Islet precursor cell (in vitro differentiated cells): ENCODE measurements at regions not wholly inside any gene's neighbourhood (a gene's known extent, or its start where the extent isn't known, plus 50 kb on each side); places are given as distances from the start of the nearest gene placed in this dataset.
"Not testable (repeated sequence)": the region's sequence is repeated elsewhere in the genome, so short reads cannot be mapped to it uniquely, and the experiment has no call there.

Source experiments
- DNase-seq: peaks from one replicate; pipeline ENCODE4 v3.0.0-alpha.2; 2018

- no peak for DNase-seq
Measured at GRCh38 chr6:137657351-137657911, 163.2 kb upstream of the OLIG3 start.

DNA sequence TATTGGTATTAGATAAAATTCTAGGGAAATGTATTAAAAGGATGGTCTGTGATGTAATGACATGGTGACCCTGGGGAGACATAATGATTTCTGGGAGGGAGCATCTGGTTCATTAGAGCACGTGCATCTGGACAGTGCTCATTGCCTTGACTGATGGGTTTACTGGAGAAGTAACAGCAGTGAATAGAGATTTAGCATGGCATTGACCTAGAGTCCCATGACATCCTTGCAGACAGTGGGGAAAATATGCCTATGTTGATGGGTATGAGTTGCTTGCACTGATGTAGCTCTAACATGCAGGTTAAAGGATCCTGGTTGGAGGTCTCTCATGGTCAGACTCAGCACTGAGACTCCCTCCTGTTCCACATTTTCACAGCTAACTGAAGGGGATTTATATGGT is 164.1 kb upstream of the OLIG3 start:
- DNase-seq: no peak

GRCh38 chr6:137659871-137660270 is 165.7 kb upstream of the OLIG3 start:
- no peak for DNase-seq

DNA sequence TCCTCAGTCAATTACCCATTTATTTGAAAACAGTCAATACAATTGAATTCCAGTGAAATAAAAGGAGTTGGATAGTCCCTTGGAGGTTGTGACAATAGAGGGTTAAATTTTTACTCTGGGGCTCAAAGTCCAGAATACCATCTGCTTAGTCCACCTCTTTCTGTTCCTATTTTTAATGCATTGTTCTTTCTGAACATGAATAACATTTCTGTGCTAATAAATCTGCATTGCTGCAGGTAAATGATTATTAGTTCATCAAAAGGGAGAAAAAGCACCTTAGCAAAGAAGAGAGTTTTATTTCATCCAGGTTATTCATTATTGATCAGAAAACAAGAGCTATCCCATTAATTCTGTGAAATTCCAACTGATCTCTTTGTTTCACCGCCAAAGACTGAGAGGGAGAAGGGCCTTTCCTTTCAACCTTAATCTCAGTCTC is 166.1 kb upstream of the OLIG3 start:
- DNase-seq: no peak

DNA sequence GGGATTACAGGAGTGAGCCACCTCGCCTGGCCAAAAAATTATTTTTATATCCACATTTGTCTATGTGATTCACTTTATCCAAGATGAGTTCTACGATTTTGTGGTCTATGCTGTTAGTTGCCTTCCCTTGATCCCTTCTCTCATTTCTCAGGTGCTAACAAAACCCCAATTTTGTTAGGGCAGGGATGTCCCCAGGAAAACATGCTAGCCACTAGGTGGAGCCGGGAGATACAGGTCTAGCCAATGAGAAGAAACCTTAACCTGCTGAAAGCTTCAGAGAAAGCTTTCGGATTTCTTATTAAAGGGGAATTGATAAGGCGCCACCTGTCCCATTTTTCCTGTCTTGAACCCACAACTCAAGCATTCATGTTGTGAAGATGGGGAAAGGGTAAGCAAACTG is 167.4 kb upstream of the OLIG3 start:
- no peak for DNase-seq

GRCh38 chr6:137664183-137664582 is 170.0 kb upstream of the OLIG3 start:
- no peak for DNase-seq

GRCh38 chr6:137665342-137665934 is 171.2 kb upstream of the OLIG3 start:
- DNase-seq: no peak

DNA sequence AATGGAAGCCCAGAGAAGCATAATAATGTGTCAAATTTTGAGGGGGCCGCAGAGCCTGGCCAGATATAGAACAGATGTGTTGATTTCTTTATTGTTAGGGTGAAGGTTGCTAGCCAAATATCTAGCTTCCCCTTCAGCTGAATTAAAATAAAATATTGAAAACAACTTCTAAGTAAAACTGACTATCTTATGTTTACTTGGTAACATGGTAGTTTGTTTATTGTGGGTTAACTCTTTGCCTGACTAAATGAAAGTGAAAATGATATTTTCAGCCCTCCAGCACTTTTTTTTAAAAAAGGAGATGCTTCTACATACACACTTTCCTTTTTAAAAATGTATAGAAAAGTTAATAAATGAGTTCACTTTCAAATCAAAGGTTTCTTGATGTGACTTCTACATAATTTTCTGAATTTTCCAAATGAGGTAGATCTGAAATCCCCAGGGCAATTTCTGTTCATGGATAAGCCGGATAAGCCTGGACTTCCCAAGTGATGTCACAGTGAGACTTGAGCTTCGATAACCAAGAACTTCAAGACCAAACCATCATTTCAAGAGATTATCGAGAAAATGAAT is 172.1 kb upstream of the OLIG3 start:
- no peak for DNase-seq

GRCh38 chr6:137673603-137674002 is 179.4 kb upstream of the OLIG3 start:
- DNase-seq: no peak

- DNase-seq: no peak
Measured at GRCh38 chr6:137676888-137677287, 182.7 kb upstream of the OLIG3 start.

DNA sequence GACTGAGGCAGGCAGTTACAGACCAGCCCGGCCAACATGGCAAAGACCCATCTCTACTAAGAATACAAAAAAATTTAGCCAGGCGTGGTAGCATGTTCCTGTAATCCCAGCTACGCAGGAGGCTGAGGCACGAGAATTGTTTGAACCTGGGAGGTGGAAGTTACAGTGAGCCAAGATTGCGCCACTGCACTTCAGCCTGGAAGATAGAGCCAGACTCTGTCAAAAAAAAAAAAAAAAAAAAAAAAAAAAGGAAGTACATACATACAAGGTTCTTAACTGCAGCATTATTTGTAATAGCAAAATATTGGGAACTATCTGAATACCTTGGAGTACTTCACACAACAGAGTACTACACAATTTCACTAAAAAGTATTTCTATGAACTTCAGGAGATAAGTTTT is 183.5 kb upstream of the OLIG3 start:
- DNase-seq: no peak

GRCh38 chr6:137678451-137678850 is 184.3 kb upstream of the OLIG3 start:
- no peak for DNase-seq

DNA sequence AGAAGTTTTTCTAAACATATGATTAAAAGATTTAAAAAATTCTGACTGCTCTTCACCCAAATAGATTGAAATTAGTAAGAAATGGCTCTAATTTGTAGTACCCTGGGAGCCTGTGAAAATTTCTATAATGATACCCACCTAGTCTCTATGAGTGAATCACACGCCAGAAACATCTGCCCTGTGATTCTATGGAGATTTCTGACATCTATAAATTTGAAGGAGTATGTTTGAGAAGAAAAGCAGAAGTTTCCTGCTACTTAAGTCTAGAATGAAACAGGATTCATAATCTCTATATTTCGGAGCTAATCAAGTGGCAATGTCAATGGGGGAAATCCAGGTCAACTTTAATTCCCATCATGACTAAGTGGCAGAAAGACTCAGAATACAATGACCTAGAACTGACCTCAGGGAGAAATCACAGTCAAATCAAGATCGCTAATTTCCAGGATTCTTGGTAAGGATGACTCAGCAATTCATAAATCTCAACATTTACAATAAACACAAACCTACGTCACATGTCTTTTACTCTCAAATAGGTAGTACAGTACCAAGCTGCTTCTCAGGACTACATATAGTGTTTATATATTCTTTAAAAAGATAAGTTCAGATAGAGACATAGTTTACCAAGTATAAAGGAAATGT is 186.2 kb upstream of the TNFAIP3 start:
- no peak for DNase-seq

DNA sequence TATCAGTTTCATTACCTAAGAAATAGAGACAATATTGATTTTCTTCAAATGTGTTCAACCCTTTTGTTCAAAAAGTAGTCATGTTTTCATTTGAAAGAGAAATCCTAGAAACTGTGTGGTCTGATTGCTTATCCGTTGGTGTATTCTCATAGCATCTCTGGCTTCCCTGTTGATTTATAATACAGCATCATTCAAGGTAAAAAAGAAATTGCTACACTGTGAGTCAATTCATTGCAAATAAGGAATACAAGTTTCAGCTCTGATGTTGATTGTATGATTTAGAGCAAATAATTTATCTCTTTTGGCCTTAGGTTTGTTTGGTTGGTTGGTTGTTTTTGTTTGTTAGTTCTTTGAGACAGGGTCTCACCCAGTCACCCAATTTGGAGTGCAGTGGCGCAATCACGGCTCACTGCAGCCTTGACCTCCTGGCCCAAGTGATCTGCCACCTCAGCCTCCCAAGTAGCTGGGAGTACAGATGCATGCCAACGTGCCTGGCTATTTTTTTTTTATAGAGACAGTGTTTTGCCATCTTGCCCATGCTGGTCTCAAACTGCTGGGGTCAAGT is 185.5 kb upstream of the TNFAIP3 start:
- DNase-seq: no peak

GRCh38 chr6:137682658-137683057 is 184.4 kb upstream of the TNFAIP3 start:
- not testable (repeated sequence) for DNase-seq

- DNase-seq: no peak
Measured at GRCh38 chr6:137683916-137684315, 183.1 kb upstream of the TNFAIP3 start.

DNA sequence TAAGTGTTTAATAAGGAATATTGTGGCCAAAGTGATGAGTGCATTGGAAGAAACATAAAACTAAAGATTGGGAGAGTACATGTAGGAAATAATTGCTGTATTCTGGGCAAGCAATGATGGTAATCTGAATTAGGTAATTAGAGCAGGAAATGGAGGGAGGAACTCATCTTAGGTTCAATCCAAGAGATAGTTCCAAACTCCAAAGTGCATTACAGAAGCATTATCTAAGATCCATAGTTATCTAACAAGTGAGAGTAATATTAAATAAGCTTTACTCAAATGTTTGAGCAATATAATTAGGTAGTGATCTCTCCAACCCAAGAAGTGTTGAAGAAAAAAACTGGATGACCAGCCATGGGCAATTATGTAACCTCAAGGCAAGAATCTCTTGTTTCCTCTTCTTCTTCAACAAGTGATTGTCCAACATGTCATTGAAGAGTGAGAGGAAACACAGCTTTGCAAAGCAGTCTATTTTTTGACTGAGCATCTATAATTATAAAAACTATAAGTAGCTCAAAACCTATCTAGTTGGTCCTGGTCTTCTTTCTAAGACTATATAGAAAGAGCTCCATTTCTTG is 181.2 kb upstream of the TNFAIP3 start:
- DNase-seq: no peak

- DNase-seq: no peak
Measured at GRCh38 chr6:137687818-137688217, 179.2 kb upstream of the TNFAIP3 start.

- no peak for DNase-seq
Measured at GRCh38 chr6:137688230-137688971, 178.7 kb upstream of the TNFAIP3 start.

DNA sequence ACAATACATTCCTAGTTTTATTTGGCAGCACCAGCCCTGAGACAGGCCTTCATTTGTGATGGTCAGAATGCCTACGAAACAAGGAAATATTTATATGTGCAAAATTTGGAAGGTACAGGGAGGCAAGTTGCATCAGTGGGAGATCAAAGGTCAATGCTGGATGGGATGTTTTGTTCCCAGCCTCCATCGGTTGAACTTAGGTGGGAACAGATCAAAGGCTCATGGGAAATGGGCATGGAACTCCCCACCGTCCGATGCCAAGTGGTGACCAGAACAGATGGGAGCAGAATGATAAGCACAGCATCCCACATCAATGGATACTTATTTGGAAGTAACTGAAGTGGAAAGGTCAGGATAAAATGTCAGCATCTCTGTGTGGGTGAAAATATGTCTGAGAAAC is 177.7 kb upstream of the TNFAIP3 start:
- DNase-seq: no peak

GRCh38 chr6:137690034-137690433 is 177.0 kb upstream of the TNFAIP3 start:
- no peak for DNase-seq

- DNase-seq: no peak
Measured at GRCh38 chr6:137690721-137691120, 176.3 kb upstream of the TNFAIP3 start.

GRCh38 chr6:137692308-137692707 is 174.8 kb upstream of the TNFAIP3 start:
- no peak for DNase-seq
